Stimulated activated CD4-positive, alpha-beta T cell treated with anti-CD3 and anti-CD28 coated beads, Interleukin-2, amount 100 ng/mL, for 48 hours (primary cell): ENCODE measurements at regions not wholly inside any gene's neighbourhood (a gene's known extent, or its start where the extent isn't known, plus 50 kb on each side); places are given as distances from the start of the nearest gene placed in this dataset.

ENCODE experiments used
- DNase-seq, 2 donors: peaks; one replicate each; pipeline ENCODE4 v3.0.0-alpha.2; 2020

GRCh38 chr3:162138509-162138908 lies 641.9 kb downstream of the OTOL1 start:
- DNase-seq = no peak

GRCh38 chr3:162139841-162140240 lies 643.2 kb downstream of the OTOL1 start:
- DNase-seq = no peak

GRCh38 chr3:162141272-162141791 lies 644.7 kb downstream of the OTOL1 start:
- DNase-seq = no peak

- DNase-seq = no peak
These were observed 645.9 kb downstream of the OTOL1 start for GRCh38 chr3:162142511-162142910.

GRCh38 chr3:162143180-162143579 lies 646.6 kb downstream of the OTOL1 start:
- DNase-seq = no peak

GRCh38 chr3:162147996-162148395 lies 651.4 kb downstream of the OTOL1 start:
- DNase-seq = no peak

GRCh38 chr3:162150790-162151189 lies 654.2 kb downstream of the OTOL1 start:
- no peak for DNase-seq

- no peak for DNase-seq
These were observed 656.0 kb downstream of the OTOL1 start for GRCh38 chr3:162152636-162153035.

- DNase-seq = no peak
These were observed 665.0 kb downstream of the OTOL1 start for GRCh38 chr3:162161595-162161994.

- no peak for DNase-seq
These were observed 668.7 kb downstream of the OTOL1 start for GRCh38 chr3:162165346-162165745.

- DNase-seq = no peak
These were observed 669.9 kb downstream of the OTOL1 start for GRCh38 chr3:162166543-162166942.

GRCh38 chr3:162168715-162169114 lies 672.1 kb downstream of the OTOL1 start:
- no peak for DNase-seq

GRCh38 chr3:162170581-162170980 lies 674.0 kb downstream of the OTOL1 start:
- DNase-seq = no peak

GRCh38 chr3:162171970-162172369 lies 675.4 kb downstream of the OTOL1 start:
- no peak for DNase-seq

- no peak for DNase-seq
These were observed 678.5 kb downstream of the OTOL1 start for GRCh38 chr3:162175145-162175544.

- no peak for DNase-seq
These were observed 679.3 kb downstream of the OTOL1 start for GRCh38 chr3:162175878-162176277.

GRCh38 chr3:162183440-162183839 lies 686.8 kb downstream of the OTOL1 start:
- DNase-seq = no peak

GRCh38 chr3:162192340-162193029 lies 695.9 kb downstream of the OTOL1 start:
- DNase-seq = no peak

- no peak for DNase-seq
These were observed 696.8 kb downstream of the OTOL1 start for GRCh38 chr3:162193148-162194095.

- DNase-seq = no peak
These were observed 698.5 kb downstream of the OTOL1 start for GRCh38 chr3:162195147-162195546.

- DNase-seq = no peak
These were observed 700.4 kb downstream of the OTOL1 start for GRCh38 chr3:162196964-162197363.

- no peak for DNase-seq
These were observed 704.2 kb downstream of the OTOL1 start for GRCh38 chr3:162200836-162201235.

- no peak for DNase-seq
These were observed 710.0 kb downstream of the OTOL1 start for GRCh38 chr3:162206648-162207047.

GRCh38 chr3:162211470-162211869 lies 714.9 kb downstream of the OTOL1 start:
- DNase-seq = no peak
